ENCODE measurements at regions not wholly inside any gene's neighbourhood (a gene's known extent, or its start where the extent isn't known, plus 50 kb on each side); places are given as distances from the start of the nearest gene placed in this dataset.
"Not testable (repeated sequence)": the region's sequence is repeated elsewhere in the genome, so short reads cannot be mapped to it uniquely, and the experiment has no call there.

DNA sequence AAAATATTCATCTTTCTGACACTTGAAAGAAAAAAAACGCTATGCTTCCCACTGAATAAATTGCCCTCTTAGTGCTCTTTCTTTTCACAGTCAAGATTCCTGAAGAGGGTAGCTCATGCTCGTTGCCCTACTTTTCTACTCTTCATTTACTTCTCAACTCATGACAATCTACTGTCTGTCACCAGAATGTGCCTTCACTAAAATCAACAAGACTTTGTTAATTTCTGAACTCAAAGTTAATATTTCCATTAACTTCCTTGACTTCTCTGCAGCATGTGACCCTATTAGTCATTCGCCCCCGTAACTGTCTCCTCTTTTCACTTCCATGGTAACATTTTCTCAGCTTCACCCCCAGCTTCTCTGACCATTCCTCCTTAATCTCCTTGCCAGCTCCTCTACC is 98.9 kb upstream of the MAPRE2 start:
- Mint-ChIP-seq H3K36me3 (no peaks in the 10 kb centered on the region), H3K4me1 (peaks cover 5% of the 10 kb centered on the region), H3K27ac (no peak overlapping the region), H3K9me3 (no peaks in the 10 kb centered on the region), H3K4me3 (no peak overlapping the region), H3K27me3 (peaks cover 12% of the 10 kb centered on the region)
- no peak for DNase-seq

DNA sequence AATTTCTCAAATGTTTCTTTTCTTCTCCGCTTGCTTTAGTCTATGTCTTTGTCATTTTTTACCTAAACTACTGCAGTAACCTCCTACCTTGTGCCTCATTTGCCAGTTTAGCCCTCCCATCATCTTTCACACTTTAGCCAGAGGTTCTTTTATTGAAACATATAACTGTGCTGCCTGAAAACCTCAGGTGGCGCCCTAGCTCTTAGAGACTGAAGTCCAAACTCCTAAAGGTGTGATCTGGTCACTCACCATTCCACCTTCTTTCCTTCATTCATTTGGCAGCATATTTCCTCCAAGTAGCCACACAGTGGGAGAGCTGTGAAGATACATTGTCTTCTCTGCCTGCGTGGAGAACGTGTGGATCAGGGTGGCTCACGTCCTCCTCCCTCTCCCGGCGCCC is 98.2 kb upstream of the MAPRE2 start:
- no peaks in the 10 kb centered on the region for H3K36me3 Mint-ChIP-seq

DNA sequence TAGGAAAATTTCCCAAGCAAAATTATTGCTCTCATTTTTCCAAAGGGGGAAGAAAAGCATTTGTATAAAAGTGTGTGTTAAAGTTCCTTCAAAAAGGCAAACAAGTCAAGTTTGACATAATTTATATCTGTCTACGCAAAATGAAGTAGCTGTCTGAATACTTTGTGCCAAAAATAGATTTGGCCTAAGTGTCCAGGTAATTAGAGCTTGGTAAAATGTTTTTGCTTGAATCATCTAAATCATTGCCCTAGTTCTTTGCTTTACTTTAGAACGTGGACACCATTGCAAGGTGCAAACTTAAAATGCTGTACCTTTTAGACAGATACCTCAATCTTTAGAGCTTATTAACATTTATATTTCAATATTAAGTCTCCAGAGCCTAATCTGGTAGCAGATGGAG is 97.6 kb upstream of the MAPRE2 start:
- Mint-ChIP-seq H3K27me3 (peaks cover 7% of the 10 kb centered on the region), H3K27ac (no peak overlapping the region), H3K4me3 (no peak overlapping the region), H3K4me1 (peaks cover 9% of the 10 kb centered on the region), H3K36me3 (no peaks in the 10 kb centered on the region), H3K9me3 (no peaks in the 10 kb centered on the region)
- DNase-seq, result no peak

More for the DNA sequence above, 98.2 kb upstream of the MAPRE2 start:
- Mint-ChIP-seq H3K9me3 (no peaks in the 10 kb centered on the region), H3K4me1 (peaks cover 9% of the 10 kb centered on the region), H3K4me3 (no peak overlapping the region), H3K27ac (no peak overlapping the region), H3K27me3 (peaks cover 7% of the 10 kb centered on the region)
- DNase-seq, result no peak

DNA sequence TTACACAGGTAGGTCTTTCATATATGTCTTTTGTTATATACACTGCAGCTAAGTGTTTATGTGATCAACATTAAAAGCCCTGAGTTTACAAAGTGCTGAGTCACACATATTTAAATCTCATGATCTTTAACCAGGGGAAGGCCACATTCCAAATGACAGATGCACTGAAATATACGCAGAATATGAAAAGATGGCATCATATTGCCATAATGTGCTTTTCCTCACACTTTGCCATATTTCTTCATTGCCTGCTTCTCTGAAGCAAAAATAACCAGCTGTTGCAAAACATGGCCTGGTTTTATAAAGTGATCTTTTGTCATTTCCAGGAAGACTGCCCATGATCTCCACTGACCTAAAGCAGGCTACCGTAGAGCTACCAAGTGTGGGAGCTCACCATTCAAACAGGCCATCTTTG is 93.5 kb upstream of the MAPRE2 start:
- Mint-ChIP-seq H3K9me3 (no peaks in the 10 kb centered on the region), H3K36me3 (no peaks in the 10 kb centered on the region), H3K27ac (no peak overlapping the region), H3K4me1 (peaks cover 5% of the 10 kb centered on the region), H3K27me3 (no peaks in the 10 kb centered on the region), H3K4me3 (no peak overlapping the region)
- no peak for DNase-seq

DNA sequence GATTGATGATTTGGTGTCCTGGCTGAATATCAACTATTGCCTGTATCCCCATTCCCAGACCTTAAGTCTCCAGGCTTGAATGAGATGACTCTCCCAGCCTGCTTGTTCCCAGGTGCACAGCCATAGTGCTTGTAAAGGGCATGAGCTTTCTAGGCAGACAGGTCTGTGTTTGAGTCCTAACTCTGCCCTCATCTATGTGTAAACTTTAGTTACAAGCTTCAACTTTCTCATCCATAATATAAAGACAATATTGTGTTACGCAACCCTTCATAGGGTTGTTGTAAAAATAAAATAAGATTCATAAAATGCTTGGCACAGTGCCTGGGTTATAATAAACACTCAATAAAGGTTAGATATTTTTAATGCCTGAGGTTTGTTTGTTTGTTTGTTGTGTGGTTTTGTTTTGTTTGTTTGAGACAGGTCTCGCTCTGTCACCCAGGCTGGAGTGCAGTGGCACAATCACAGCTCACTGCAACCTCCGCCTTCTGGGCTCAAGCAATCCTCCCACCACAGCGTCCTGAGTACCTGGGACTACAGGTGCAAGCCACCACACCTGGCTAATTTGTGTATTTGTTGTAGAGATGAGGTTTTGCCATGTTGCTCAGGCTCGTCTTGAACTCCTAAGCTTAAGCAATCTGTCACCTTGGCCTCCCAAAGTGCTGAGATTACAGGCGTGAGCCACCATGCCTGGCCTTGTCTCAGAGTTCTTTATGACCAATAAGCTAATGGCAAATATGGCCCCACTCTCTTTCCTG is 89.4 kb upstream of the MAPRE2 start:
- Mint-ChIP-seq H3K27me3 (peaks cover 19% of the 10 kb centered on the region), H3K27ac (no peak overlapping the region), H3K4me3 (no peak overlapping the region), H3K4me1 (peaks cover 5% of the 10 kb centered on the region), H3K36me3 (no peaks in the 10 kb centered on the region), H3K9me3 (no peaks in the 10 kb centered on the region)
- DNase-seq, result no peak

DNA sequence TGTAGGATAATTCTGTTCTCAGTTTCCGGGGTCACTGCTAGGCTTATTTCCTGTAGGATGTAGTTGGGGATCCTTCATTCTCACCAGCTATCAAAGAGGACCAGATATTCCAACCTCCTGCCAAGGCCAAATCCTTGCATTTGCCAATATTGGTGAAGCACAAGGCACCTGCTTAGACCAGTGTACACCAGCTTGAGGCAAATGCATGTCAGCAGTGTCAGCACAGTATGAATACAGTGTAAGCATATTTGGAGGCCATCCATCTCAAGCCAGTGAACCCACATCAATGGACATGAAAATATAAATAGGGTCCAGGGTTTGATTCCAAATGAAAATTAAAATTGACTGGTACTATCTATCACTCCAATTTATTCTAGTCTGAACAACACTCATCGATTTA is 88.0 kb upstream of the MAPRE2 start:
- H3K27me3 Mint-ChIP-seq, result peaks cover 23% of the 10 kb centered on the region
- H3K27ac Mint-ChIP-seq, result no peak overlapping the region
- no peak overlapping the region for H3K4me3 Mint-ChIP-seq
- no peaks in the 10 kb centered on the region for H3K36me3 Mint-ChIP-seq
- no peaks in the 10 kb centered on the region for H3K9me3 Mint-ChIP-seq
- H3K4me1 Mint-ChIP-seq, result no peaks in the 10 kb centered on the region
- DNase-seq, result no peak

DNA sequence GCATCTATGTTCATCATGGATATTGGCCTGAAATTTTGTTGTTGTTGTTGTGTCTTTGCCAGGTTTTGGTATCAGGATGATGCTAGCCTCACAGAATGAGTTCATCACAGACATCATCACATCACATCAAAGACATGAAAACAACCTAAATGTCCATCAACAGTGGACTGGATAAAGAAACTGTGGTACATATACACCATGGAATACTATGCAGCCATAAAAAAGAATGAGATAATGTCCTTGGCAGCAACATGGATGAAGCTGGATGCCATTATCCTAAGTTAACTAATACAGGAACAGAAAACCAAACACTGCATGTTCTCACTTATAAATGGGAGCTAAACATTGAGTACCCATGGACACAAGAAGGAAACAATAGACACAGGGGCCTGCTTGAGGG is 85.7 kb upstream of the MAPRE2 start:
- H3K27ac Mint-ChIP-seq, H3K4me1 Mint-ChIP-seq, H3K9me3 Mint-ChIP-seq, H3K36me3 Mint-ChIP-seq, DNase-seq, H3K4me3 Mint-ChIP-seq: not testable (repeated sequence)
- peaks cover 34% of the 10 kb centered on the region for H3K27me3 Mint-ChIP-seq

DNA sequence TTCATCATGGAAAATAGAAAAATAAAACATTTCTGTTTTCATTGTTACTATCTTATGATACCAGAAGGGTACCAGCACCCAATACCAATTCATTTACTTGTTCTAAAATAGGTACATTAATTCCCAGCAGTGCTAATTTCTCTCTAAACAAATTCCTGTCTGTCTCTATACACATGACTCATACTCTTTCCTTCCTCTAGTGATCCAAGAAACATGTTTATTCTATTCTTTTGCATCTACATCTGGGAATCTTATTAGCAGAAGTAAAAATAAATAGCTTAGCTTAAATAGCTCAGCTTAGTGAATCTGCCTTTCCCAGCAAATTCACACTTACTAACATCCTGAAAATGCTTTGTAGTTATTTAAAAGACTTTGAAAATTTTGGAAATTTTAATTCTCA is 84.5 kb upstream of the MAPRE2 start:
- Mint-ChIP-seq H3K4me1 (no peaks in the 10 kb centered on the region), H3K27ac (no peak overlapping the region), H3K36me3 (no peaks in the 10 kb centered on the region), H3K4me3 (no peak overlapping the region), H3K9me3 (no peaks in the 10 kb centered on the region), H3K27me3 (peaks cover 38% of the 10 kb centered on the region)
- no peak for DNase-seq

DNA sequence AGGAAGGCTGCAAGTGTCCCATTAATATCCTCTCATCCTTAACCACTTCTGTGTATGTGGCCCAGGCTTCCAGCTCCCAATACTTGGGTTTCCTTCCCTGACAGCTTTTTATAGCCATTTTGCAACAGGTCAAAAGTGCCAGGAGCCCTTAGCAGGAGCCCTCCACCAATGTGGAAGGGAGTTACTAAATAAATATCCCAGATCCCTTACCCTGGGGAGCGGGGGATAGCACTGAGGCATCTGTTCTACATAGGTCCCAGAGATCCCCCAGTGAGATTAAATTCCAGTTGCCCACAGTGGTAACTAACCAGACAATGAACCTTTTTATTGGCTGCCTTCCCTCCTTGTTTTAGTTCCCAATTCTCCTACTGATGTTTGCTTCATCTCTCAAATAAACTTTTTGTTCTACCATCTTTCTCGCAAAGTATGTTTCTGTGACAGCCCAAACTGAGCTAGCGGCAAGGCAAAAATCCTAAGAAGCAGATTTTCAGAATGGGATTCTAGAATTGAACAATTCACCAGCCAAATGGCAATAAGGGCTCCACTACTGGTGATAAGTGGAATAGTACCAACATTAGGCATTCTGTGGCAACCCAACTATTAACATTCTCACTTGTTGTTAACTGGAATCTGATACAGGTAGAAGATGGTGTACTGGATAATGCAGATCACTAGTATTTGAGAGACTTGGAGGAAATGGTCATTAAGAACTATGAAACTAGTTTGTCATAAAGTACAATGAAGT is 83.9 kb upstream of the MAPRE2 start:
- Mint-ChIP-seq H3K27me3 (peaks cover 38% of the 10 kb centered on the region), H3K4me1 (no peaks in the 10 kb centered on the region), H3K27ac (no peak overlapping the region), H3K4me3 (no peak overlapping the region), H3K36me3 (no peaks in the 10 kb centered on the region), H3K9me3 (no peaks in the 10 kb centered on the region)
- DNase-seq, result no peak

DNA sequence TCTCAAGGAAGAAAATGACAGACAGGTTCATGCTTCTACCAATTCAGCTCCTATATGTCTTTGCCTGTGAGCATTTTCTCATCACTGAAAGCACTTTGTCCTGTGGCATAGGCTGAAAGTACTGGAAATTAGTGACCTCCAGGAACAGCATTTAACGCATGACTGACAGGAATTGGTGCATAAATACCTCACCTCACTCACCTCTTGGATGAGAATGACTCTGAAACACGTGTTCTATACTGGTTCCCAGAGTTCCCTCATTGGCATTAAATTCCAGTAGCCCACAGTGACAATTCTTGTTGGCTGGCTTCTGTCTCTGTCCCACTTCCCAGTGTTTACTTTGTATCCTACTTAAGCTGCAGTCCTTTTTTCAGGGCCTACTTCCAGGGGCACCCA is 83.4 kb upstream of the MAPRE2 start:
- Mint-ChIP-seq H3K27me3 (peaks cover 38% of the 10 kb centered on the region), H3K9me3 (no peaks in the 10 kb centered on the region), H3K27ac (no peak overlapping the region), H3K4me3 (no peak overlapping the region), H3K4me1 (no peaks in the 10 kb centered on the region), H3K36me3 (no peaks in the 10 kb centered on the region)
- no peak for DNase-seq

DNA sequence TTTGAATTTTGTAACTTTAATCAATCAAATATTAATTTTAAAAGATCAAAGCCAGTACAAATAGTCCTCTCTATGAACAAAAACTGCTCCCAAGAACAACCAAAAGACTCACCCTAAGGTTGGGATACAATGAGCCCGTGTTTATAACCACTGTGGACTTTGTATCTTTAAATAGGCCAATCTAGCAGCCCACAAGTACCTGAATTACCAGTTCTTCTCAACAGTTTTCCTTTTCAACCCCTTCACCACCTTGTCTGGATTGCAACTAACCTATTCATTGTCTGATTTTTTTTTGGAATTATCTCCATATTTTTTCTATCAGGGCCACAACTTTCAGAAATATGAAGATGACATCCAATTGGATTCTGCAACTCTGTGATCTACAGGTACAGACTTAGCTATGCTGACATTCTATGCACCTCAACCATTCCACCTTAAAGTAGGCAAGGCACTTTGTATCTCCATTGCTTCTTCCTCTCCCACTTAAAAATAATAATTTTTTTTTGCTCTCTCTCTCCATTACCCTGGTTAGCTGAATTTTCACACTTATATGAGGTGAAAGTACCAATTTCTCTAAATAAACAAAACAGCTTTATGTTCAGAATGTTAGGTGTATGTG is 81.9 kb upstream of the MAPRE2 start:
- DNase-seq, result no peak
- Mint-ChIP-seq H3K9me3 (no peaks in the 10 kb centered on the region), H3K27ac (no peak overlapping the region), H3K4me1 (no peaks in the 10 kb centered on the region), H3K27me3 (peaks cover 38% of the 10 kb centered on the region), H3K4me3 (no peak overlapping the region), H3K36me3 (no peaks in the 10 kb centered on the region)

DNA sequence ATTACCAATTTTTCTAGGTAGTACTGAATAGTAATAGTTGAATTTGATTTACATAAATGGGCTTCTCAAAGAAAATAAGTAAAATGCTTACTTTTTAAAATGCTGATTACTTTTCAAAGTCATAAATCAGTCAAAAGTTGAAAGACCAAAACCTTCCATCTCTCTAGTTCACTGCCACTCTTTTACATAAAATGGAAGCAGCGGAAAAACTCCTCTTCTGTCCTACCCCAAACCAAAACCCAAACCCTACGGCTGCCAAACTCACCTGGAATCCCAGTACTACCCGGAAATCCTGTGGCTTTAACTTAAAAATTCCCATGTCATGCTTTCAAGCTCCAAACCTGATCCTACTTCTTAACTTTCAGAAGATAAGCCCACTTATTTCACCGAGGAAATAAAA is 81.2 kb upstream of the MAPRE2 start:
- Mint-ChIP-seq H3K27me3 (peaks cover 33% of the 10 kb centered on the region), H3K4me3 (no peak overlapping the region), H3K9me3 (no peaks in the 10 kb centered on the region), H3K36me3 (no peaks in the 10 kb centered on the region), H3K4me1 (no peaks in the 10 kb centered on the region), H3K27ac (no peak overlapping the region)
- DNase-seq, result no peak

DNA sequence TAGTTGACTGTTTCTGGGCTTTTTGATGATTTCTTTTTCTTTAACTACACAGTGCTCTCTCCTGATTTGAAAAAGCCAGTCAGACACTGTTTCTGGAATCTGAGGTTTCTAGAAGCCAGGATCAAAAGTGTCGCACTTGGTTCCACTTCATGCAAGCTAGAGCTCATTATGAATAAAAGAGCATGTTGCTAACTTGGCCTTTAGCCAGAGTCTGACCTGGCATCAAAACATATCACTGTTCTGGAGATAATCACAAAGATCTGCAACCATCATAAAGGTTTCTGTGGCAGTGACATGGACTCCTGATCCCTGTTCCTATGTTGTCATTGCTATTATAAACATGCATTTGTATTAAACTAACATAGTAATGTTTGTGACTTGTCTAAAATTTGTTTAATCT is 76.1 kb upstream of the MAPRE2 start:
- Mint-ChIP-seq H3K36me3 (no peaks in the 10 kb centered on the region), H3K4me1 (no peaks in the 10 kb centered on the region), H3K4me3 (no peak overlapping the region), H3K27ac (no peak overlapping the region), H3K27me3 (peaks cover 6% of the 10 kb centered on the region), H3K9me3 (no peaks in the 10 kb centered on the region)
- no peak for DNase-seq

DNA sequence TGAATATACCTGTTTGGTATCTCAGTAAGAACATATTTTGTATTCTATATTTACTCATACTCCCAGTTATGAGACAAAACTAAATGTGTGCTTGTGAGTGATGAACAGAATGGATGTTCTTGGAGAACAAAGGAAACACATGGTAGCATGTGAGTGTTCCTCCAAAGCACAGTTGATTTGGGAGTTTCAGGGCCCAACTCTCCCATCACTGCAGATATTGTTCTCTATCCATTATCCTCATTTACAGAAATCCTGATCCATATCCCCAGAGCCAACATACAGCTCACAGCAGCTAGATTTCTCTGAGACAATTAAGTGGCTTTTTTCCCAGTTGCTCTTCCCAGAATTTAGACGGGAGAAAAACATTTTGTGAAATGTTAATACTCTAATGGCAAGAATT is 75.6 kb upstream of the MAPRE2 start:
- Mint-ChIP-seq H3K27ac (no peak overlapping the region), H3K4me3 (no peak overlapping the region), H3K36me3 (no peaks in the 10 kb centered on the region), H3K4me1 (no peaks in the 10 kb centered on the region), H3K27me3 (peaks cover 4% of the 10 kb centered on the region), H3K9me3 (no peaks in the 10 kb centered on the region)
- no peak for DNase-seq

DNA sequence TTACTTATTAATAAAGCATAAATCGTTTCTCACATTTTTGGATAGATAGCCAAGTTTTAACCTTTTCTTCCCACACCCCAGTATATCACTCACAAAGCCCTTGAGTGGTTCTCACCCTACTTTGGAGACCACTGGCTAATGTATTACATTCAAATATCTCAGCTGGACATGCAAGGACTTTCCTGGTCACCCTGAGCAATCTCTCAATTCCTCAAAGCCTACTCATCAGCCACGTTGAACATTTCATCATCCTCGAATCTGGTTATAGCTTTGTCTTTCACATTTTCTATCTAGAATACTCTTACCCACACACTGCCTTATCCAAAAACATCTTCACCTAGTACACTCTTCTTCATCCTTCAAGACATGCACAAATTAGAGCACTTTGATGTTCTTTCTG is 71.1 kb upstream of the MAPRE2 start:
- peaks cover 11% of the 10 kb centered on the region for H3K4me1 Mint-ChIP-seq
- H3K27ac Mint-ChIP-seq, result no peak overlapping the region
- DNase-seq, result no peak
- H3K36me3 Mint-ChIP-seq, result peaks cover 3% of the 10 kb centered on the region
- H3K9me3 Mint-ChIP-seq, result peaks cover 8% of the 10 kb centered on the region
- no peaks in the 10 kb centered on the region for H3K27me3 Mint-ChIP-seq
- no peak overlapping the region for H3K4me3 Mint-ChIP-seq

DNA sequence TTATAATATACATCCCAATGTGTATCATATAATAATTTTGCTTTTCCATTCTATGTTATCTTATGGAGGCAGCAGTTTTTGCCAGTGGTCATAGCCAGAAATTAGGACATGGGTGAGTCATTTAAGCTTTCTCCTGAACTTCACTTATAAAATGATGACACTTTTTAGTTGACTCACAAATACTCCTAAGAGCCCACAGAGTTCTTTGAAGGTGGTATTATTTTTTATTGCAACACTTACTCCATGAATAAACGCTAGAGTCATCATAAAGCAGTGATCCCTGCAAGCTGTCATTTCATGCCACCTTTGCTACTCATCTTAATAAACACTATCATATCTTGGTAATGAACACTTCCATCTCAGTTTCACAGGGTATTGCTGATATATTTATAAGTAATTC is 69.9 kb upstream of the MAPRE2 start:
- peaks cover 3% of the 10 kb centered on the region for H3K36me3 Mint-ChIP-seq
- no peak overlapping the region for H3K27ac Mint-ChIP-seq
- no peak for DNase-seq
- no peaks in the 10 kb centered on the region for H3K27me3 Mint-ChIP-seq
- peaks cover 8% of the 10 kb centered on the region for H3K9me3 Mint-ChIP-seq
- no peak overlapping the region for H3K4me3 Mint-ChIP-seq
- peaks cover 18% of the 10 kb centered on the region for H3K4me1 Mint-ChIP-seq

Measured in activated naive CD8-positive, alpha-beta T cell treated with anti-CD3 and anti-CD28 coated beads for 36 hours (primary cell).